ENCODE measurements at regions not wholly inside any gene's neighbourhood (a gene's known extent, or its start where the extent isn't known, plus 50 kb on each side); places are given as distances from the start of the nearest gene placed in this dataset.

GRCh38 chr6:22151892-22152291, 144.9 kb downstream of the PRL start:
- TF ChIP-seq CTCF (optimal IDR thresholded peaks at IDR 0.05 in 1 of 3, IDR thresholded peaks at IDR 0.05 in 1 of 3, conservative IDR thresholded peaks at IDR 0.05 in 1 of 3; ENCODE audit: extremely low read depth in 1 of 3, insufficient read depth in 2 of 3, low read length in 3 of 3) (no peak), EZH2 (IDR thresholded peaks at IDR 0.05; ENCODE audit: low read length) (no peak)

All from keratinocyte (primary cell).